Aorta (tissue), 5 donors: ENCODE measurements at regions not wholly inside any gene's neighbourhood (a gene's known extent, or its start where the extent isn't known, plus 50 kb on each side); places are given as distances from the start of the nearest gene placed in this dataset.
"Not testable (repeated sequence)": the region's sequence is repeated elsewhere in the genome, so short reads cannot be mapped to it uniquely, and the experiment has no call there.

Experiments
- ATAC-seq: fragments of 200-7000 bp; cut with Tn5 transposase; one replicate; pipeline ENCODE4 v1.9.1; 2022; ENCODE audit warnings: moderate library complexity; ENCODE audit not compliant: low FRiP score
- DNase-seq, 2 donors: peaks; one replicate each; pipeline ENCODE4 v3.0.0-alpha.2; 2020
- H3K27ac ChIP-seq, 2 donors: one replicate each; pipeline ENCODE4 v1.5.1; 2013; ENCODE audit warnings: low read length in 2 of 2, mild to moderate bottlenecking in 2 of 2, moderate library complexity in 2 of 2, control low read depth in 1 of 2, inconsistent platforms in 1 of 2, low read depth in 1 of 2
- H3K27me3 ChIP-seq, 2 donors: one replicate each; pipeline ENCODE4 v1.6.1; 2013; ENCODE audit warnings: control low read depth in 1 of 2, low read length in 1 of 2, mild to moderate bottlenecking in 1 of 2, moderate library complexity in 1 of 2; ENCODE audit not compliant: insufficient read depth in 2 of 2, control insufficient read depth in 1 of 2
- H3K36me3 ChIP-seq, 2 donors: one replicate each; pipeline ENCODE4 v1.6.1; 2013; ENCODE audit warnings: control low read depth in 1 of 2, low read length in 1 of 2, mild to moderate bottlenecking in 1 of 2; ENCODE audit not compliant: insufficient read depth in 2 of 2, control insufficient read depth in 1 of 2
- H3K4me1 ChIP-seq, 2 donors: one replicate each; pipeline ENCODE4 v1.6.1; 2013; ENCODE audit warnings: low read length in 2 of 2, control low read depth in 1 of 2, mild to moderate bottlenecking in 1 of 2, moderate library complexity in 1 of 2; ENCODE audit not compliant: insufficient read depth in 2 of 2, control insufficient read depth in 1 of 2
- H3K4me3 ChIP-seq, 2 donors: one replicate each; pipeline ENCODE4 v1.5.1; 2013; ENCODE audit warnings: low read length in 2 of 2, control low read depth in 1 of 2, mild to moderate bottlenecking in 1 of 2
- H3K9me3 ChIP-seq: one replicate; pipeline ENCODE4 v1.6.1; 2013; ENCODE audit warnings: mild to moderate bottlenecking, low read length; ENCODE audit not compliant: control insufficient read depth
- WGBS, 2 donors: extraction: QIAGEN DNeasy Blood & Tissue Kit; methylation state at CpG; one replicate each; pipeline ENCODE4 v1.1.7; 2013; 5-methylcytosine and 5-hydroxymethylcytosine counted together
- intact Hi-C, 2 donors: fragments of 100-400 bp; cut with DNase I; formaldehyde crosslinking; loops; one replicate each; pipeline versions ENCODE4 v1.14.2 to v1.15.0; 2022
- donor health status: healthy with polysubstance abuse.
- donor health status: Bipolar disorder and iron deficiency.
- donor health status: DM: no; HTN: no; CAD: no.
- donor health status: DM: no; HTN: no; CAD: no.
- donor health status: DM: yes; HTN: yes; CAD: no.

- H3K36me3 ChIP-seq, H3K27ac ChIP-seq, H3K4me3 ChIP-seq, H3K4me1 ChIP-seq, H3K27me3 ChIP-seq, DNase-seq, ATAC-seq, H3K9me3 ChIP-seq, intact Hi-C loops: not testable (repeated sequence)
- WGBS, 2 donors = no CpG with 5 or more reads among the region's 8 CpGs
Observed at GRCh38 chr21:7743940-7744339, 2777.4 kb upstream of the TPTE start.

- H3K4me3 ChIP-seq, H3K27ac ChIP-seq, H3K9me3 ChIP-seq, DNase-seq, H3K4me1 ChIP-seq, H3K36me3 ChIP-seq, H3K27me3 ChIP-seq, intact Hi-C loops: not testable (repeated sequence)
- peak; percentile 99 for ATAC-seq
- no CpG with 5 or more reads among the region's 49 CpGs for WGBS, 2 donors
Observed at GRCh38 chr21:7744406-7745099, 2776.8 kb upstream of the TPTE start.

DNA sequence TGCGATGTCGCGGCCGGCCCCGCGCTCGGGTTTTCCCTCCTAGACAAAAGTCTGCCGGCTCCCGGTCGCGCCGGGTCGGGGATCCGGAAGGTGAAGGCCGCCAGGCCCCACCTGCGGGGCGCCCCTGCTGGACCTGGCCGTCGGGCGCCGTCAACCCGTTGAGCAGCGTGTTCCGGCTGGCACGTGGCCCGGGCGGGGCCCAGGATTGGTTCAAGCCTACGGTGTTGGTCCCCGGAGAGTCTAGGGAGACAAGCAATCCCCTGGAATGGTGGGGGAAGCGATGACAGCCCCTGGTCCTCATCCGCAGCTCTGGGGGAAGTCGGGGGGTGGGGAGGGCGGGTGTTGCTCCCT lies 2776.3 kb upstream of the TPTE start:
- peak; percentile 82 for ATAC-seq
- no CpG with 5 or more reads among the region's 33 CpGs for WGBS, 2 donors

GRCh38 chr21:7747964-7748363 lies 2773.4 kb upstream of the TPTE start:
- H3K27ac ChIP-seq, intact Hi-C loops, H3K27me3 ChIP-seq, H3K4me1 ChIP-seq, H3K4me3 ChIP-seq, H3K36me3 ChIP-seq, DNase-seq, H3K9me3 ChIP-seq, ATAC-seq: not testable (repeated sequence)
- 82 to 86% methylated on average over 2 of the region's 2 CpGs for WGBS, 2 donors

More for the DNA sequence above, 2776.3 kb upstream of the TPTE start:
- DNase-seq, H3K27ac ChIP-seq, H3K4me1 ChIP-seq, H3K36me3 ChIP-seq, H3K4me3 ChIP-seq, H3K9me3 ChIP-seq, intact Hi-C loops, H3K27me3 ChIP-seq: not testable (repeated sequence)

- WGBS, 2 donors = no CpG with 5 or more reads among the region's 2 CpGs
- H3K27me3 ChIP-seq, intact Hi-C loops: not testable (repeated sequence)
Observed at GRCh38 chr21:7752611-7753010, 2768.8 kb upstream of the TPTE start.

DNA sequence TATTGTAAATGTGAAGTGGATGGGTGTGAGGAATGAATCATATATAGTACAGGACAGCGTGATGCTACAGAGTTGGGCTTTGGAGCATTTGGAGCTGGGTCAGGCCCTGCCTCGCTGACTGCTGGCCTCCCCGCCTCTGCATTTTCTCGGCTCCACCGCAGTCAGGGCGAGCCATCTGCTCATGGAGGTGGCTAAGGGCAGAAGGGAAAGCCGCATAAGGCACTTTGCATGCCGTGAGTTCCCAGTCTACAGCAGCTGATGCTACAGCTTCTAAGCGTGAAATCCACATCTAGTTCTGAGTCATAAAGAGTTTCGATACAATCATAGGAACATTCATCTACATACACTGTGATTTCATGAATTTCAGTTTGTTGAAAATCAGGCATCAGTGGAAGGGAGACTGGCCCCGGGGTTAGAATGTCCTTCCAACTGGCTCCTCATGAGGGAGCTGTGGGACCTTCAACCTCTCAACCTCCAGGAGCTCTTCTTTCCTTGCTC lies 2768.0 kb upstream of the TPTE start:
- whole genome bisulfite sequencing, 2 donors = 79 to 82% methylated on average over 5 to 6 of the region's 11 CpGs
- DNase-seq = peak in 1 of 2 donors; percentile 14
- H3K9me3 ChIP-seq, H3K36me3 ChIP-seq, H3K4me1 ChIP-seq, ATAC-seq, H3K27ac ChIP-seq, intact Hi-C loops, H3K4me3 ChIP-seq, H3K27me3 ChIP-seq: not testable (repeated sequence)

More at GRCh38 chr21:7752611-7753010, 2768.8 kb upstream of the TPTE start:
- H3K36me3 ChIP-seq, H3K4me1 ChIP-seq, ATAC-seq, DNase-seq, H3K4me3 ChIP-seq, H3K9me3 ChIP-seq, H3K27ac ChIP-seq: not testable (repeated sequence)

DNA sequence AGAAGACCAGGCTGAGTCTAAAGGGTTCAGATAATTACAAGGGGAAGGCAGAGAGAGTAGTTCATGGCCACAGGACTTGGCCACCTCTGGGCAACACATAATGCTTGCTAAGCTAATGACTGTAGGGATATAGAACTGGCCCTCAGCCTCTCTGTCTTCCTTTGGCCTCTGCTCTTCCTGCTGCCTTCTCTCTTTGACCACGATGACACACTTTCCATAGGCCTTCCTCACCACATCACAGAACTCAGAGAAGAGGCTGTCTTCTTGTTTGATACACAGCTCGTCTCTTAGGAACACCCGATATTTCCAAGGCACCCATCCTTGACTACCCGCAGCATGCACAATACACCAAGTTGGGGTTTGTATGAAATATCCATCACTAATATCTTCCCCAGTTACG lies 2751.4 kb upstream of the TPTE start:
- intact Hi-C loops, H3K27me3 ChIP-seq, H3K9me3 ChIP-seq, H3K4me3 ChIP-seq, H3K4me1 ChIP-seq, DNase-seq, ATAC-seq, H3K27ac ChIP-seq, H3K36me3 ChIP-seq: not testable (repeated sequence)
- no CpG with 5 or more reads among the region's 5 CpGs for WGBS, 2 donors

DNA sequence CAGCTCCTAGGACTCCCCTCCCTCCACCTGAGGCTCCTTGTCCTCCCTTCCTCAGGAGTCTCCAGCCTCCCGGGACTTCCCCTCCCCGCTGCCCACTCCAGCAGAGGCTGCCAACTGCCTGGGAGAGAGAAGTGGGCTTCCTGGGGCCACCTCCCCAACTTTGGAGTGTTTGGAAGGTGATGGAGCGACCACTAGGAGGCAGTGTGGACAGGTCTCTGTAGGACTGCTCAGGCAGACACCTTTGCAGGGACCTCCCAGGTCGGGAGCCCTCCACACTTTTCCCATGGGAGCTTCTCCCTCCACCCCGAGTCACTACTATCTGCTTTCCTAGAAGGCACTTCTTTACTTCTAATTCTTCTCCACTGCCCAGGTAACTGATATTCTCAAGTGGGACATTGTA lies 2747.2 kb upstream of the TPTE start:
- H3K27ac ChIP-seq, H3K9me3 ChIP-seq, H3K27me3 ChIP-seq, DNase-seq, H3K36me3 ChIP-seq, H3K4me1 ChIP-seq, ATAC-seq, H3K4me3 ChIP-seq, intact Hi-C loops: not testable (repeated sequence)
- WGBS, 2 donors = no CpG with 5 or more reads among the region's 5 CpGs

DNA sequence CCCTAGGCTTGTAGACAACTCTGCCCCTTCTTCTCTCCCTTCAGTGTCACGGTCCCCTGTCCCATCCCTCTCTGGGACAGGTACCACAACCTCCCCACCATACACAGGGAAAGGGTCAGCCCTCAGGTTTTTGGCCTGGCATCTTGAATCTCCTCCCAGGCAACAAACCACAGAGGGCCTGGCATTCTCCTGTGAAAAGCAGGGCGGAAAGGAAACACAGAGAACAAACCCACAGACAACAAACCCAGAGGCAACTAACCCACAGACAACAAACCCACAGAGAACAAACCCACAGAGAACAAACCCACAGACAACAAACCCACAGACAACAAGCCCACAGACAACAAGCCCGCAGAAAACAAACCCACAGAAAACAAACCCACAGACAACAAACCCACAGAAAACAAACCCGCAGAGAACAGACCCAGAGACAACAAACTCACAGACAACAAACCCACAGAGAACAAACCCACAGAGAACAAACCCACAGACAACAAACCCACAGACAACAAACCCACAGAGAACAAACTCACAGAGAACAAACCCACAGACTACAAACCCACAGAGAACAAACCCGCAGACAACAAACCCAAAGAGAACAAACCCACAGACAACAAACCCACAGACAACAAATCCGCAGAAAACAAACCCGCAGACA lies 2745.9 kb upstream of the TPTE start:
- ATAC-seq, intact Hi-C loops, H3K36me3 ChIP-seq, H3K27me3 ChIP-seq, DNase-seq, H3K4me1 ChIP-seq, H3K27ac ChIP-seq, H3K4me3 ChIP-seq, H3K9me3 ChIP-seq: not testable (repeated sequence)
- 86 to 87% methylated on average over 6 of the region's 7 CpGs for WGBS, 2 donors
